HCT116 (cell line): ENCODE measurements at regions not wholly inside any gene's neighbourhood (a gene's known extent, or its start where the extent isn't known, plus 50 kb on each side); places are given as distances from the start of the nearest gene placed in this dataset.

ENCODE experiments used
- ATAC-seq: fragments of 200-7000 bp; cut with Tn5 transposase; 2 replicates; pipeline ENCODE4 v1.9.1; 2020; ENCODE audit warnings: mild to moderate bottlenecking, moderate library complexity
- BruUV-seq: library from RNA; stranded (reverse); fragments of 400-500 nt; replicated peaks from 2 replicates; lab custom pipeline; 2021; lab: Mats Ljungman, UMichigan
- CTCF ChIA-PET: fragments of 300-600 bp; sonication (Branson Sonifier 250); formaldehyde crosslinking; loops from one replicate; lab custom pipeline; 2021; ENCODE audit warnings: antibody characterized with exemption; lab: Charles Lee
- POLR2A ChIA-PET: fragments of 300-600, 350-600 bp; sonication (Branson Sonifier 250); formaldehyde crosslinking; loops from one replicate; lab custom pipeline; 2021; ENCODE audit warnings: antibody characterized with exemption; lab: Charles Lee
- RAD21 ChIA-PET, 2 experiments: fragments of 300-600 bp; sonication (Branson Sonifier 250); formaldehyde crosslinking; loops; one replicate each; lab custom pipeline; 2023; ENCODE audit warnings: low total read pairs in 2 of 2; ENCODE audit not compliant: uncharacterized antibody in 2 of 2, unreplicated experiment in 2 of 2, low non-redundant PET in 1 of 2; lab: Charles Lee
- DNase-seq: peaks from one replicate; pipeline ENCODE4 v3.0.0-alpha.2; 2010; ENCODE audit warnings: low read depth, low spot score
- H2AFZ ChIP-seq: fragments of 200-600 bp; shearing (Covaris generic), sonication (generic); 2 replicates; pipeline ENCODE4 v1.6.1; 2017; ENCODE audit warnings: low read depth, mixed run types, mixed read lengths, antibody characterized with exemption, low read length; ENCODE audit not compliant: poor library complexity, severe bottlenecking
- H3K27ac ChIP-seq: 2 replicates; pipeline ENCODE4 v1.5.1; 2012; ENCODE audit warnings: low read depth, low read length
- H3K27me3 ChIP-seq: fragments of 200-600 bp; sonication (generic); 2 replicates; pipeline ENCODE4 v1.6.1; 2016; ENCODE audit warnings: mixed run types, low read length, mixed read lengths; ENCODE audit not compliant: insufficient read depth
- H3K36me3 ChIP-seq, 2 experiments: fragments of 200-500 bp in 1 of 2; fragments of 200-600 bp in 1 of 2; sonication (Bioruptor generic) in 1 of 2; sonication (generic) in 1 of 2; 2 replicates each; pipeline versions ENCODE4 v1.5.1 to v1.6.1; 2014 to 2016; ENCODE audit warnings: low read length in 2 of 2, inconsistent platforms in 1 of 2, mixed read lengths in 1 of 2, mixed run types in 1 of 2; ENCODE audit not compliant: insufficient read depth in 2 of 2, control insufficient read depth in 1 of 2
- H3K4me1 ChIP-seq, 2 experiments: fragments of 200-600 bp in 1 of 2; sonication (generic) in 1 of 2; 2 replicates each; pipeline versions ENCODE4 v1.5.1 to v1.6.1; 2012 to 2017; ENCODE audit warnings: low read length in 2 of 2, inconsistent platforms in 1 of 2, mild to moderate bottlenecking in 1 of 2, mixed read lengths in 1 of 2, mixed run types in 1 of 2, moderate library complexity in 1 of 2; ENCODE audit not compliant: insufficient read depth in 2 of 2, control insufficient read depth in 1 of 2
- H3K4me2 ChIP-seq: fragments of 200-600 bp; sonication (generic); 2 replicates; pipeline ENCODE4 v1.6.1; 2017; ENCODE audit warnings: mixed run types, low read length, mixed read lengths
- H3K4me3 ChIP-seq, 2 experiments: fragments of 200-600 bp in 1 of 2; sonication (generic) in 1 of 2; replicated peaks in 1 of 2; 2 replicates each; pipeline ENCODE4 v1.5.1; 2011 to 2016; ENCODE audit warnings: low read length in 2 of 2, control low read depth in 1 of 2, low read depth in 1 of 2, mild to moderate bottlenecking in 1 of 2, mixed read lengths in 1 of 2, mixed run types in 1 of 2
- H3K79me2 ChIP-seq: fragments of 200-600 bp; sonication (generic); 2 replicates; pipeline ENCODE4 v1.6.1; 2017; ENCODE audit warnings: mild to moderate bottlenecking, mixed run types, low read length, moderate library complexity, mixed read lengths; ENCODE audit not compliant: insufficient read depth
- H3K9ac ChIP-seq: fragments of 200-600 bp; sonication (generic); 2 replicates; pipeline ENCODE4 v1.6.1; 2016; ENCODE audit warnings: low read length, mixed read lengths
- H3K9me2 ChIP-seq: fragments of 200-600 bp; sonication (generic), shearing (Covaris generic); 2 replicates; pipeline ENCODE4 v1.6.1; 2017; ENCODE audit warnings: mixed run types, mild to moderate bottlenecking, moderate library complexity; ENCODE audit not compliant: insufficient read depth
- H3K9me3 ChIP-seq, 2 experiments: fragments of 200-500 bp in 1 of 2; fragments of 200-600 bp in 1 of 2; sonication (Bioruptor generic) in 1 of 2; sonication (generic) in 1 of 2; 2 replicates each; pipeline ENCODE4 v1.6.1; 2014 to 2017; ENCODE audit warnings: low read length in 2 of 2, mixed read lengths in 2 of 2, inconsistent platforms in 1 of 2, low read depth in 1 of 2, mild to moderate bottlenecking in 1 of 2, mixed run types in 1 of 2, moderate library complexity in 1 of 2; ENCODE audit not compliant: control insufficient read depth in 1 of 2, insufficient read depth in 1 of 2
- H4K20me1 ChIP-seq: fragments of 200-600 bp; sonication (generic), shearing (Covaris generic); 2 replicates; pipeline ENCODE4 v1.6.1; 2017; ENCODE audit warnings: mixed run types, mild to moderate bottlenecking, moderate library complexity; ENCODE audit not compliant: insufficient read depth
- CBX3 ChIP-seq: IDR thresholded peaks from 2 replicates; pipeline ENCODE4 v1.6.1; 2012; ENCODE audit warnings: low read depth
- CEBPB ChIP-seq: IDR thresholded peaks from 2 replicates; pipeline ENCODE4 v1.6.1; 2012; ENCODE audit warnings: low read depth
- EGR1 ChIP-seq: IDR thresholded peaks from 2 replicates; pipeline ENCODE4 v1.6.1; 2012; ENCODE audit warnings: low read depth
- ELF1 ChIP-seq: IDR thresholded peaks from 2 replicates; pipeline ENCODE4 v1.6.1; 2012; ENCODE audit warnings: low read depth, borderline replicate concordance
- EZH2 ChIP-seq: fragments of 200-600 bp; sonication (generic); IDR thresholded peaks from 2 replicates; pipeline ENCODE4 v1.6.1; 2017; ENCODE audit warnings: antibody characterized with exemption, mixed run types
- EZH2phosphoT487 ChIP-seq: fragments of 200-600 bp; IDR thresholded peaks from 2 replicates; pipeline ENCODE4 v1.6.1; 2018; ENCODE audit warnings: antibody characterized with exemption, borderline replicate concordance
- FOSL1 ChIP-seq: IDR thresholded peaks from 2 replicates; pipeline ENCODE4 v1.6.1; 2012; ENCODE audit warnings: low read depth
- JUND ChIP-seq: IDR thresholded peaks from 2 replicates; pipeline ENCODE4 v1.6.1; 2012
- POLR2A ChIP-seq: IDR thresholded peaks from 2 replicates; pipeline ENCODE4 v1.7.0; 2011; ENCODE audit warnings: borderline replicate concordance; ENCODE audit not compliant: insufficient read depth, insufficient read length; ENCODE audit errors: extremely low read depth
- SIN3A ChIP-seq: IDR thresholded peaks from 2 replicates; pipeline ENCODE4 v1.6.1; 2012; ENCODE audit warnings: low read depth
- SP1 ChIP-seq: IDR thresholded peaks from 2 replicates; pipeline ENCODE4 v1.6.1; 2012; ENCODE audit warnings: low read depth
- TCF7L2 ChIP-seq: IDR thresholded peaks from 2 replicates; pipeline ENCODE4 v1.7.0; 2011; ENCODE audit warnings: borderline replicate concordance, inconsistent platforms; ENCODE audit not compliant: insufficient read depth, insufficient read length; ENCODE audit errors: extremely low read depth
- YY1 ChIP-seq: IDR thresholded peaks from 2 replicates; pipeline ENCODE4 v1.6.1; 2011; ENCODE audit warnings: low read length, low read depth, moderate library complexity, mild to moderate bottlenecking; ENCODE audit not compliant: insufficient replicate concordance; ENCODE audit errors: extremely low read depth
- ZFX ChIP-seq: fragments of 450-650 bp; IDR thresholded peaks from 2 replicates; pipeline ENCODE4 v1.6.1; 2017
- ZNF274 ChIP-seq: fragments of 200-500 bp; sonication (Bioruptor generic); IDR thresholded peaks from 2 replicates; pipeline ENCODE4 v1.6.1; 2014; ENCODE audit warnings: mild to moderate bottlenecking, low read depth, low read length, inconsistent platforms
- intact Hi-C: fragments of 100-400 bp; cut with micrococcal nuclease; formaldehyde crosslinking; loops from 2 replicates; pipeline ENCODE4 v1.10.0; 2022
- TF ChIP-seq, protein P1 (sequence below): IDR thresholded peaks from 2 replicates; pipeline ENCODE4 v1.6.1; 2012
- TF ChIP-seq, protein P2 (sequence below): IDR thresholded peaks from 2 replicates; pipeline ENCODE4 v1.6.1; 2012; ENCODE audit warnings: low read depth
- TF ChIP-seq, protein P3 (sequence below): IDR thresholded peaks from 2 replicates; pipeline ENCODE4 v1.6.1; 2011; ENCODE audit warnings: mild to moderate bottlenecking, low read length, moderate library complexity; ENCODE audit not compliant: insufficient replicate concordance; ENCODE audit errors: extremely low read depth
- TF ChIP-seq, protein P4 (sequence below), 3 experiments: fragments of 200-600 bp in 1 of 3; sonication (generic) in 1 of 3; IDR thresholded peaks in 2 of 3; conservative IDR thresholded peaks in 1 of 3; 2 replicates each; pipeline ENCODE4 v1.5.1; 2012 to 2017; ENCODE audit warnings: low read depth in 2 of 3, low read length in 2 of 3, antibody characterized with exemption in 1 of 3, borderline replicate concordance in 1 of 3, control low read depth in 1 of 3, mild to moderate bottlenecking in 1 of 3, mixed read lengths in 1 of 3, mixed run types in 1 of 3, moderate library complexity in 1 of 3; ENCODE audit not compliant: insufficient read depth in 1 of 3

DNA sequence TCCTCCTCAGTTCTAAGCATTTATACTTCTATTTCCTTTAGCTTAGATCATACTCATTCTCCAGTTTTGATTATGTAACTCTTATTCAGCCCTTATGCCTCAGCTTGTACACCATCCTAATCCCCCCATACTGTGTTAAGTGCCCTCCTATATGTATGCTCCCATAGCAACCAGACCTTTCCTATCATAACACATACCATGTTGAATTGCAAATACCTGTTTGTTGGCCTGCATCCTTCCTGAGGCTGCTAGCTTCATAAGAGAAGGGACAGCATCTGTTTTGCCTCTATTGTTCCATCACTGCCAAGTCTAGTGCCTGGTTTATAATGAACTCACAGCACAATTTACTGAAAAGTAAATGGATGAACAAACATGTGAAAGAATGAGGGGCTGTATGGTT, 443.7 kb downstream of the CENPC start (continued):
- no peak for TF ChIP-seq SP1
- TF ChIP-seq ZNF274 = no peak
- no peak for TF ChIP-seq ZFX
- TF ChIP-seq EZH2phosphoT487 = no peak
- TF ChIP-seq POLR2A = no peak
- no peak for TF ChIP-seq YY1
- TF ChIP-seq TCF7L2 = no peak
- TF ChIP-seq EGR1 = no peak

DNA sequence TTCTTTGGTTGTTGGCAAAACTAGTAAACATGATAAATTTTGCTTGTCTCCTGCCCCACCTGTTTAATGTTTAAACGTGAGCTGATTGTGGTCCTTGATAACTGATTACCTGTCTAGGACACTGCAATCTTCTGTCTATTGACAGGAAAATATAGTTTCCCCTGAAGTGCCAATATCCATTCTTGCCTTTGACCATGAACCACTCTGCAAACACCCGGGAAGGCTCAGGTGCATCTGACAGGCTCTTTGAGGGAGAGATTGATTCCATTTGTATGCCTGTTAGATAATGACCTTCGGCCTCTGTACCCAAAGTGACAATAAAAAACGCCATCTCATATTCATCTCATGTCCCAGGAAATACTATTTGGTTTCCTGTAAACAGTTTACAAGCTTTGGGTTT, 453.0 kb downstream of the CENPC start:
- no peak overlapping the region for H3K4me3 ChIP-seq
- no peaks in the 10 kb centered on the region for H3K27me3 ChIP-seq
- no peak for DNase-seq
- H4K20me1 ChIP-seq = no peaks in the 10 kb centered on the region
- no peak overlapping the region for H3K27ac ChIP-seq
- H3K4me2 ChIP-seq = no peak overlapping the region
- H3K9me2 ChIP-seq = no peaks in the 10 kb centered on the region
- no peaks in the 10 kb centered on the region for H3K36me3 ChIP-seq
- ChIA-PET CTCF (no interaction called here), RAD21 (no interaction called here), POLR2A (no interaction called here)
- intact Hi-C loops = no loop called here
- peaks cover 0 to 4% of the 10 kb centered on the region in 2 experiments; a peak in 1 of 4 replicates for H3K9me3 ChIP-seq
- no peak overlapping the region for H2AFZ ChIP-seq
- no TSS peak for BruUV-seq
- TF ChIP-seq, protein P1, sequence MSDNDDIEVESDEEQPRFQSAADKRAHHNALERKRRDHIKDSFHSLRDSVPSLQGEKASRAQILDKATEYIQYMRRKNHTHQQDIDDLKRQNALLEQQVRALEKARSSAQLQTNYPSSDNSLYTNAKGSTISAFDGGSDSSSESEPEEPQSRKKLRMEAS = no peak
- TF ChIP-seq EGR1 (no peak), FOSL1 (no peak), ELF1 (no peak), JUND (no peak), ZFX (no peak), CEBPB (no peak), CBX3 (no peak), EZH2 (no peak), SIN3A (no peak), YY1 (no peak), SP1 (no peak), ZNF274 (no peak), POLR2A (no peak), EZH2phosphoT487 (no peak)
- TF ChIP-seq, protein P2, sequence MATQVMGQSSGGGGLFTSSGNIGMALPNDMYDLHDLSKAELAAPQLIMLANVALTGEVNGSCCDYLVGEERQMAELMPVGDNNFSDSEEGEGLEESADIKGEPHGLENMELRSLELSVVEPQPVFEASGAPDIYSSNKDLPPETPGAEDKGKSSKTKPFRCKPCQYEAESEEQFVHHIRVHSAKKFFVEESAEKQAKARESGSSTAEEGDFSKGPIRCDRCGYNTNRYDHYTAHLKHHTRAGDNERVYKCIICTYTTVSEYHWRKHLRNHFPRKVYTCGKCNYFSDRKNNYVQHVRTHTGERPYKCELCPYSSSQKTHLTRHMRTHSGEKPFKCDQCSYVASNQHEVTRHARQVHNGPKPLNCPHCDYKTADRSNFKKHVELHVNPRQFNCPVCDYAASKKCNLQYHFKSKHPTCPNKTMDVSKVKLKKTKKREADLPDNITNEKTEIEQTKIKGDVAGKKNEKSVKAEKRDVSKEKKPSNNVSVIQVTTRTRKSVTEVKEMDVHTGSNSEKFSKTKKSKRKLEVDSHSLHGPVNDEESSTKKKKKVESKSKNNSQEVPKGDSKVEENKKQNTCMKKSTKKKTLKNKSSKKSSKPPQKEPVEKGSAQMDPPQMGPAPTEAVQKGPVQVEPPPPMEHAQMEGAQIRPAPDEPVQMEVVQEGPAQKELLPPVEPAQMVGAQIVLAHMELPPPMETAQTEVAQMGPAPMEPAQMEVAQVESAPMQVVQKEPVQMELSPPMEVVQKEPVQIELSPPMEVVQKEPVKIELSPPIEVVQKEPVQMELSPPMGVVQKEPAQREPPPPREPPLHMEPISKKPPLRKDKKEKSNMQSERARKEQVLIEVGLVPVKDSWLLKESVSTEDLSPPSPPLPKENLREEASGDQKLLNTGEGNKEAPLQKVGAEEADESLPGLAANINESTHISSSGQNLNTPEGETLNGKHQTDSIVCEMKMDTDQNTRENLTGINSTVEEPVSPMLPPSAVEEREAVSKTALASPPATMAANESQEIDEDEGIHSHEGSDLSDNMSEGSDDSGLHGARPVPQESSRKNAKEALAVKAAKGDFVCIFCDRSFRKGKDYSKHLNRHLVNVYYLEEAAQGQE = no peak
- TF ChIP-seq, protein P3, sequence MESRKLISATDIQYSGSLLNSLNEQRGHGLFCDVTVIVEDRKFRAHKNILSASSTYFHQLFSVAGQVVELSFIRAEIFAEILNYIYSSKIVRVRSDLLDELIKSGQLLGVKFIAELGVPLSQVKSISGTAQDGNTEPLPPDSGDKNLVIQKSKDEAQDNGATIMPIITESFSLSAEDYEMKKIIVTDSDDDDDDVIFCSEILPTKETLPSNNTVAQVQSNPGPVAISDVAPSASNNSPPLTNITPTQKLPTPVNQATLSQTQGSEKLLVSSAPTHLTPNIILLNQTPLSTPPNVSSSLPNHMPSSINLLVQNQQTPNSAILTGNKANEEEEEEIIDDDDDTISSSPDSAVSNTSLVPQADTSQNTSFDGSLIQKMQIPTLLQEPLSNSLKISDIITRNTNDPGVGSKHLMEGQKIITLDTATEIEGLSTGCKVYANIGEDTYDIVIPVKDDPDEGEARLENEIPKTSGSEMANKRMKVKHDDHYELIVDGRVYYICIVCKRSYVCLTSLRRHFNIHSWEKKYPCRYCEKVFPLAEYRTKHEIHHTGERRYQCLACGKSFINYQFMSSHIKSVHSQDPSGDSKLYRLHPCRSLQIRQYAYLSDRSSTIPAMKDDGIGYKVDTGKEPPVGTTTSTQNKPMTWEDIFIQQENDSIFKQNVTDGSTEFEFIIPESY = no peak
- TF ChIP-seq, protein P4, sequence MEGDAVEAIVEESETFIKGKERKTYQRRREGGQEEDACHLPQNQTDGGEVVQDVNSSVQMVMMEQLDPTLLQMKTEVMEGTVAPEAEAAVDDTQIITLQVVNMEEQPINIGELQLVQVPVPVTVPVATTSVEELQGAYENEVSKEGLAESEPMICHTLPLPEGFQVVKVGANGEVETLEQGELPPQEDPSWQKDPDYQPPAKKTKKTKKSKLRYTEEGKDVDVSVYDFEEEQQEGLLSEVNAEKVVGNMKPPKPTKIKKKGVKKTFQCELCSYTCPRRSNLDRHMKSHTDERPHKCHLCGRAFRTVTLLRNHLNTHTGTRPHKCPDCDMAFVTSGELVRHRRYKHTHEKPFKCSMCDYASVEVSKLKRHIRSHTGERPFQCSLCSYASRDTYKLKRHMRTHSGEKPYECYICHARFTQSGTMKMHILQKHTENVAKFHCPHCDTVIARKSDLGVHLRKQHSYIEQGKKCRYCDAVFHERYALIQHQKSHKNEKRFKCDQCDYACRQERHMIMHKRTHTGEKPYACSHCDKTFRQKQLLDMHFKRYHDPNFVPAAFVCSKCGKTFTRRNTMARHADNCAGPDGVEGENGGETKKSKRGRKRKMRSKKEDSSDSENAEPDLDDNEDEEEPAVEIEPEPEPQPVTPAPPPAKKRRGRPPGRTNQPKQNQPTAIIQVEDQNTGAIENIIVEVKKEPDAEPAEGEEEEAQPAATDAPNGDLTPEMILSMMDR (IDR thresholded peaks at IDR 0.05 in 2 of 3, conservative IDR thresholded peaks at IDR 0.05 in 1 of 3; ENCODE audit: borderline replicate concordance in 1 of 3, insufficient read depth in 1 of 3, low read depth in 2 of 3, low read length in 2 of 3) = no peak
- no peaks in the 10 kb centered on the region for H3K79me2 ChIP-seq
- no peak for ATAC-seq
- H3K9ac ChIP-seq = no peak overlapping the region
- H3K4me1 ChIP-seq = no peaks in the 10 kb centered on the region
